HCT116 (cell line): ENCODE measurements at regions not wholly inside any gene's neighbourhood (a gene's known extent, or its start where the extent isn't known, plus 50 kb on each side); places are given as distances from the start of the nearest gene placed in this dataset.

Experiments
- ATAC-seq: fragments of 200-7000 bp; cut with Tn5 transposase; 2 replicates; pipeline ENCODE4 v1.9.1; 2020; ENCODE audit warnings: mild to moderate bottlenecking, moderate library complexity
- BruUV-seq: library from RNA; stranded (reverse); fragments of 400-500 nt; replicated peaks from 2 replicates; lab custom pipeline; 2021; lab: Mats Ljungman, UMichigan
- CTCF ChIA-PET: fragments of 300-600 bp; sonication (Branson Sonifier 250); formaldehyde crosslinking; loops from one replicate; lab custom pipeline; 2021; ENCODE audit warnings: antibody characterized with exemption; lab: Charles Lee
- POLR2A ChIA-PET: fragments of 300-600, 350-600 bp; sonication (Branson Sonifier 250); formaldehyde crosslinking; loops from one replicate; lab custom pipeline; 2021; ENCODE audit warnings: antibody characterized with exemption; lab: Charles Lee
- RAD21 ChIA-PET, 2 experiments: fragments of 300-600 bp; sonication (Branson Sonifier 250); formaldehyde crosslinking; loops; one replicate each; lab custom pipeline; 2023; ENCODE audit warnings: low total read pairs in 2 of 2; ENCODE audit not compliant: uncharacterized antibody in 2 of 2, unreplicated experiment in 2 of 2, low non-redundant PET in 1 of 2; lab: Charles Lee
- DNase-seq: peaks from one replicate; pipeline ENCODE4 v3.0.0-alpha.2; 2010; ENCODE audit warnings: low read depth, low spot score
- H2AFZ ChIP-seq: fragments of 200-600 bp; shearing (Covaris generic), sonication (generic); 2 replicates; pipeline ENCODE4 v1.6.1; 2017; ENCODE audit warnings: low read depth, mixed run types, mixed read lengths, antibody characterized with exemption, low read length; ENCODE audit not compliant: poor library complexity, severe bottlenecking
- H3K27ac ChIP-seq: 2 replicates; pipeline ENCODE4 v1.5.1; 2012; ENCODE audit warnings: low read depth, low read length
- H3K27me3 ChIP-seq: fragments of 200-600 bp; sonication (generic); 2 replicates; pipeline ENCODE4 v1.6.1; 2016; ENCODE audit warnings: mixed run types, low read length, mixed read lengths; ENCODE audit not compliant: insufficient read depth
- H3K36me3 ChIP-seq, 2 experiments: fragments of 200-500 bp in 1 of 2; fragments of 200-600 bp in 1 of 2; sonication (Bioruptor generic) in 1 of 2; sonication (generic) in 1 of 2; 2 replicates each; pipeline versions ENCODE4 v1.5.1 to v1.6.1; 2014 to 2016; ENCODE audit warnings: low read length in 2 of 2, inconsistent platforms in 1 of 2, mixed read lengths in 1 of 2, mixed run types in 1 of 2; ENCODE audit not compliant: insufficient read depth in 2 of 2, control insufficient read depth in 1 of 2
- H3K4me1 ChIP-seq, 2 experiments: fragments of 200-600 bp in 1 of 2; sonication (generic) in 1 of 2; 2 replicates each; pipeline versions ENCODE4 v1.5.1 to v1.6.1; 2012 to 2017; ENCODE audit warnings: low read length in 2 of 2, inconsistent platforms in 1 of 2, mild to moderate bottlenecking in 1 of 2, mixed read lengths in 1 of 2, mixed run types in 1 of 2, moderate library complexity in 1 of 2; ENCODE audit not compliant: insufficient read depth in 2 of 2, control insufficient read depth in 1 of 2
- H3K4me2 ChIP-seq: fragments of 200-600 bp; sonication (generic); 2 replicates; pipeline ENCODE4 v1.6.1; 2017; ENCODE audit warnings: mixed run types, low read length, mixed read lengths
- H3K4me3 ChIP-seq, 2 experiments: fragments of 200-600 bp in 1 of 2; sonication (generic) in 1 of 2; replicated peaks in 1 of 2; 2 replicates each; pipeline ENCODE4 v1.5.1; 2011 to 2016; ENCODE audit warnings: low read length in 2 of 2, control low read depth in 1 of 2, low read depth in 1 of 2, mild to moderate bottlenecking in 1 of 2, mixed read lengths in 1 of 2, mixed run types in 1 of 2
- H3K79me2 ChIP-seq: fragments of 200-600 bp; sonication (generic); 2 replicates; pipeline ENCODE4 v1.6.1; 2017; ENCODE audit warnings: mild to moderate bottlenecking, mixed run types, low read length, moderate library complexity, mixed read lengths; ENCODE audit not compliant: insufficient read depth
- H3K9ac ChIP-seq: fragments of 200-600 bp; sonication (generic); 2 replicates; pipeline ENCODE4 v1.6.1; 2016; ENCODE audit warnings: low read length, mixed read lengths
- H3K9me2 ChIP-seq: fragments of 200-600 bp; sonication (generic), shearing (Covaris generic); 2 replicates; pipeline ENCODE4 v1.6.1; 2017; ENCODE audit warnings: mixed run types, mild to moderate bottlenecking, moderate library complexity; ENCODE audit not compliant: insufficient read depth
- H3K9me3 ChIP-seq, 2 experiments: fragments of 200-500 bp in 1 of 2; fragments of 200-600 bp in 1 of 2; sonication (Bioruptor generic) in 1 of 2; sonication (generic) in 1 of 2; 2 replicates each; pipeline ENCODE4 v1.6.1; 2014 to 2017; ENCODE audit warnings: low read length in 2 of 2, mixed read lengths in 2 of 2, inconsistent platforms in 1 of 2, low read depth in 1 of 2, mild to moderate bottlenecking in 1 of 2, mixed run types in 1 of 2, moderate library complexity in 1 of 2; ENCODE audit not compliant: control insufficient read depth in 1 of 2, insufficient read depth in 1 of 2
- H4K20me1 ChIP-seq: fragments of 200-600 bp; sonication (generic), shearing (Covaris generic); 2 replicates; pipeline ENCODE4 v1.6.1; 2017; ENCODE audit warnings: mixed run types, mild to moderate bottlenecking, moderate library complexity; ENCODE audit not compliant: insufficient read depth
- CBX3 ChIP-seq: IDR thresholded peaks from 2 replicates; pipeline ENCODE4 v1.6.1; 2012; ENCODE audit warnings: low read depth
- EZH2phosphoT487 ChIP-seq: fragments of 200-600 bp; IDR thresholded peaks from 2 replicates; pipeline ENCODE4 v1.6.1; 2018; ENCODE audit warnings: antibody characterized with exemption, borderline replicate concordance
- ZNF274 ChIP-seq: fragments of 200-500 bp; sonication (Bioruptor generic); IDR thresholded peaks from 2 replicates; pipeline ENCODE4 v1.6.1; 2014; ENCODE audit warnings: mild to moderate bottlenecking, low read depth, low read length, inconsistent platforms
- intact Hi-C: fragments of 100-400 bp; cut with micrococcal nuclease; formaldehyde crosslinking; loops from 2 replicates; pipeline ENCODE4 v1.10.0; 2022
- TF ChIP-seq, protein P1 (sequence below): IDR thresholded peaks from 2 replicates; pipeline ENCODE4 v1.6.1; 2012; ENCODE audit warnings: low read depth
- TF ChIP-seq, protein P2 (sequence below): IDR thresholded peaks from 2 replicates; pipeline ENCODE4 v1.6.1; 2012
- TF ChIP-seq, protein P3 (sequence below): IDR thresholded peaks from 2 replicates; pipeline ENCODE4 v1.6.1; 2012

DNA sequence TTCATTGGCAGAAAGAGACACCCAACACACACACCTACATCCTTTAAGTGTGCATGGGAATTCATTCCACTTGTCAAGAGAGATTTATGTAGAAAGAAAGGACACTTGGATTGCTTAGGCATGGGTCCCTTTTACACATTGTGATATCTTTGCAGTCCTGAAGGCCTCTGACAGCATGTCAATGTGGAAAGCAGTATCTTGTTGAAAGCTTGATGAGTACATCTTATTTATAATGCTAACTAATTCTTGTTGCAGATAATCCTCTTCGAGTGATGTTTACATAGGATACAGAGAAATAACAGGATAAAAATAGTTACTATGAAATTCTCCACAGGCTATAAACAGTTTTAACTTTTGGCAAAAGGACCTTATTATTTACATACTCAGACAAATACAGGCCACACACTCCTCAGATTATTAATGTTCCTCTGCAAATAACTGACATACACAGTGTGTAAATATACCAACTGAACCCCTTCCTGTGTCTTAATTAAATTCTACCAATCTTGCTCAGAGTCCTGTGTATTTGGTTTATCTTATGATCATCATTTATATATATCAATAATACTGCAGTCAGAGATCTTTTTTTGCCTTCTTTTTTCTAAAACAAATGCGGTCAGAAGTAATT lies 111.8 kb upstream of the DIO2 start:
- H3K4me2 ChIP-seq: no peak overlapping the region
- H3K79me2 ChIP-seq: no peaks in the 10 kb centered on the region
- POLR2A ChIA-PET: no interaction called here
- no TSS peak for BruUV-seq
- TF ChIP-seq CBX3: no peak
- TF ChIP-seq, protein P1, sequence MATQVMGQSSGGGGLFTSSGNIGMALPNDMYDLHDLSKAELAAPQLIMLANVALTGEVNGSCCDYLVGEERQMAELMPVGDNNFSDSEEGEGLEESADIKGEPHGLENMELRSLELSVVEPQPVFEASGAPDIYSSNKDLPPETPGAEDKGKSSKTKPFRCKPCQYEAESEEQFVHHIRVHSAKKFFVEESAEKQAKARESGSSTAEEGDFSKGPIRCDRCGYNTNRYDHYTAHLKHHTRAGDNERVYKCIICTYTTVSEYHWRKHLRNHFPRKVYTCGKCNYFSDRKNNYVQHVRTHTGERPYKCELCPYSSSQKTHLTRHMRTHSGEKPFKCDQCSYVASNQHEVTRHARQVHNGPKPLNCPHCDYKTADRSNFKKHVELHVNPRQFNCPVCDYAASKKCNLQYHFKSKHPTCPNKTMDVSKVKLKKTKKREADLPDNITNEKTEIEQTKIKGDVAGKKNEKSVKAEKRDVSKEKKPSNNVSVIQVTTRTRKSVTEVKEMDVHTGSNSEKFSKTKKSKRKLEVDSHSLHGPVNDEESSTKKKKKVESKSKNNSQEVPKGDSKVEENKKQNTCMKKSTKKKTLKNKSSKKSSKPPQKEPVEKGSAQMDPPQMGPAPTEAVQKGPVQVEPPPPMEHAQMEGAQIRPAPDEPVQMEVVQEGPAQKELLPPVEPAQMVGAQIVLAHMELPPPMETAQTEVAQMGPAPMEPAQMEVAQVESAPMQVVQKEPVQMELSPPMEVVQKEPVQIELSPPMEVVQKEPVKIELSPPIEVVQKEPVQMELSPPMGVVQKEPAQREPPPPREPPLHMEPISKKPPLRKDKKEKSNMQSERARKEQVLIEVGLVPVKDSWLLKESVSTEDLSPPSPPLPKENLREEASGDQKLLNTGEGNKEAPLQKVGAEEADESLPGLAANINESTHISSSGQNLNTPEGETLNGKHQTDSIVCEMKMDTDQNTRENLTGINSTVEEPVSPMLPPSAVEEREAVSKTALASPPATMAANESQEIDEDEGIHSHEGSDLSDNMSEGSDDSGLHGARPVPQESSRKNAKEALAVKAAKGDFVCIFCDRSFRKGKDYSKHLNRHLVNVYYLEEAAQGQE: no peak
- TF ChIP-seq, protein P2, sequence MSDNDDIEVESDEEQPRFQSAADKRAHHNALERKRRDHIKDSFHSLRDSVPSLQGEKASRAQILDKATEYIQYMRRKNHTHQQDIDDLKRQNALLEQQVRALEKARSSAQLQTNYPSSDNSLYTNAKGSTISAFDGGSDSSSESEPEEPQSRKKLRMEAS: no peak
- no peak for TF ChIP-seq EZH2phosphoT487
- TF ChIP-seq, protein P3, sequence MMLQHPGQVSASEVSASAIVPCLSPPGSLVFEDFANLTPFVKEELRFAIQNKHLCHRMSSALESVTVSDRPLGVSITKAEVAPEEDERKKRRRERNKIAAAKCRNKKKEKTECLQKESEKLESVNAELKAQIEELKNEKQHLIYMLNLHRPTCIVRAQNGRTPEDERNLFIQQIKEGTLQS: no peak
- TF ChIP-seq ZNF274: no peak
- CTCF ChIA-PET: no interaction called here
- no peak overlapping the region for H2AFZ ChIP-seq
- H3K4me1 ChIP-seq: no peaks in the 10 kb centered on the region
- no peaks in the 10 kb centered on the region for H3K36me3 ChIP-seq
- H3K27me3 ChIP-seq: no peaks in the 10 kb centered on the region; the same call in 1 of the 2 replicates
- no peak overlapping the region for H3K27ac ChIP-seq
- H3K9me2 ChIP-seq: no peaks in the 10 kb centered on the region
- no peak overlapping the region for H3K9ac ChIP-seq
- H3K4me3 ChIP-seq: no peak overlapping the region
- no peak for DNase-seq
- intact Hi-C loops: no loop called here
- no peaks in the 10 kb centered on the region for H4K20me1 ChIP-seq
- H3K9me3 ChIP-seq: no peaks in the 10 kb centered on the region
- ATAC-seq: no peak
- RAD21 ChIA-PET: no interaction called here
